ES-I3 (cell line): ENCODE measurements at regions not wholly inside any gene's neighbourhood (a gene's known extent, or its start where the extent isn't known, plus 50 kb on each side); places are given as distances from the start of the nearest gene placed in this dataset.

Source experiments
- H3K36me3 ChIP-seq: 2 replicates; pipeline ENCODE4 v1.6.1; 2013; ENCODE audit warnings: mild to moderate bottlenecking, low read length, control low read depth, moderate library complexity; ENCODE audit not compliant: insufficient read depth
- H3K4me1 ChIP-seq: 2 replicates; pipeline ENCODE4 v1.6.1; 2013; ENCODE audit warnings: mild to moderate bottlenecking, control low read depth, low read length; ENCODE audit not compliant: insufficient read depth
- H3K9ac ChIP-seq: 2 replicates; pipeline ENCODE4 v1.6.1; 2013; ENCODE audit warnings: low read depth, mild to moderate bottlenecking, low read length, moderate library complexity
- H3K9me3 ChIP-seq: 2 replicates; pipeline ENCODE4 v1.6.1; 2013; ENCODE audit warnings: mild to moderate bottlenecking, low read length, moderate library complexity; ENCODE audit not compliant: control insufficient read depth, insufficient read depth

DNA sequence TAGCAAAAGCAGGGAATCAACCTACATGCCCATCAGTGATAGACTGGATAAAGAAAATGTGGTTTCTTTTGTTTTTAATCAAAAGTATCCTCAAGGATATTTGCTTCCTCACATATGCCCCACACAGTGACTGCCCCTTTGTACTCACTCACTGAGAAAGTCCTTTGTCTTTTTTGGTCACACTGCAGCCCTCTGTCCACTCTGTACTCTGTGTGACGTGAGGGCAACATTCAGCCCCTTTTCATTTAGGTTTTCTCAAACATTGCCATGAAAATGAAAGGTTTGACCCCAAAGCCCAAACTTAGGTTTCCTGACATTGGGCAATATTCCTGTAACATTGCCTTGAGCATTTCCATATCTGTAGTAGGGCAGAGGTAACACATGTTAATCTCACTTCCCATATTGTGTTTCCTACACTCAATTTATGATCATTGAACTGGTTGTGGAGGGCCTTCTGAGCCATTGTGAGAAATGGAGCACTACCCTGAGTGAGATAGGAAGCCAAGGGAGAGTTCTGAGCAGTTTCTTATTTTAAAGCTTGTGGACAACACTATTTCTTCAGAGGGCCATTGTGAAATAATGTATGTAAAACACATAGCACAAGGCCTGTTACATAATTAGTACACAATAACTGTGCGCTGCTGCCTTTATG is 501.9 kb upstream of the C1orf87 start:
- no peaks in the 10 kb centered on the region for H3K9me3 ChIP-seq
- no peaks in the 10 kb centered on the region for H3K36me3 ChIP-seq
- H3K4me1 ChIP-seq: peaks cover 13% of the 10 kb centered on the region
- H3K9ac ChIP-seq: no peak overlapping the region

DNA sequence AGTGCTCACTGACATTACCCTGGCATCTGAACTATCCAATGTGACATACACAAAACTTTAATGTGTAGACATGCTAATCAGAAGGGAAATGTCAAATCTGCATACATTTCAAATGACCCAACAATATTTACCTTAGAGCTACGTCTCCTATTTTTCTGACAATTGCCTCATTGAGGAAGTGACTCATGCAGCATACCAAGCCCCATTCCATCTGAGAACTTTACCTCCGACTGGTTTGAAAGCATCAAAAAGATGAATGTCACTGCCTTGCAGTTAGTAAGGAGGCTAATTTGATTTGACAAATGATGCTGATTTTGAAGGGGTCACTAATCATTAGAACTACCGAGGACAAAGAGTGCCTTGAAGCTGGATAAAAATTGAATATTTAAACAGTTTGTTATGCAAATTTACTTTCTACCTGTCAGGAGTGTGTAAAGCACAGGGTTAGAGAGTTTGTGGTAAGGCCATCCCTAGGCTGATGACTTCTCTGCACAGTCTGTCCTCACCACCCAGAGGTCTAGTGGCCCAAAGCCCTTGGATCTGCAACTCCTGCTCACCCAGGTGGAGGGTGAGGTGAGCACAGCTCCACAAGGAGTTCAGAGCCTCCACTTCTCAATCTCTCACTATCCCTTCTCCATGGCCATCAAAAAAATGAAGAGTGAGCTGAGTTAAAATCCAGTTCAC is 500.3 kb upstream of the C1orf87 start:
- Histone ChIP-seq H3K4me1 (peaks cover 13% of the 10 kb centered on the region), H3K9me3 (no peaks in the 10 kb centered on the region), H3K36me3 (no peaks in the 10 kb centered on the region), H3K9ac (no peak overlapping the region)

DNA sequence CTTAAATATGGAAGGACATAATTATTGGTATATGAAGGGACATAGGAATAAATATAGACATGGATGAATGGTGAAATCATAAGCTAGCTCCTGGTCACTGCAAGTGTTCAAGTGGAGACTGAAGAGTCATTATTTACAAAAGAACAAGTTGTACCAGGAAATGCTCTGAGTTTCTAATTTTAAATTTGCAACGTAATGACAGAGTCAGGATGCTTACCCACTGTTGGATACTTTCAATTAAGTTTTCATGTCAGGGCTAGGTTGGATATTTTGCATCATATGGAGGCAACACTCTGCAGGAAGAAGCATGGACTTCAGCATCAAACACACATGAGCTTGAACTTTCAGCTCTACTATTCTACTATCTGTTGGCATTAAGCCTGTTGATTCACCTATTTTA is 499.6 kb upstream of the C1orf87 start:
- Histone ChIP-seq H3K36me3 (no peaks in the 10 kb centered on the region), H3K4me1 (peaks cover 13% of the 10 kb centered on the region), H3K9me3 (no peaks in the 10 kb centered on the region), H3K9ac (no peak overlapping the region)

DNA sequence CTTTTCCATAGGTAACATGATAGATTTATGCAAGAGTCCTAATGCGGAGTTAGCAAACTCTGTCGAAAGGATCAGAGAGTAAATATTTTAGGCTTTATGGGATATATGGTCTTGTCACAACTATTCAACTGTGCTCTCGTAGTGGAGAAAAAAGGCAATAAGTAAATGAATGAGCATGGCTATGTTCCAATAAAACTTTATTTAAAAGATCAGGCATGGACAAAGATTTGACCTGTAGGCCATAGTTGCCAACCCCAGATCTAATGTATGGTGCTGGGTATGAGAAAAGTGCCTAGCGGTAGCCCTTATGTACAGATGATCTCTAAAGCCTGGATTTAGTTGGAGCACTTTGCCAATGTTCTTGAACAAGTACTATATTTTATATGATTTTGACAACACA is 498.8 kb upstream of the C1orf87 start:
- Histone ChIP-seq H3K9me3 (no peaks in the 10 kb centered on the region), H3K36me3 (no peaks in the 10 kb centered on the region), H3K9ac (no peak overlapping the region), H3K4me1 (peaks cover 13% of the 10 kb centered on the region)

DNA sequence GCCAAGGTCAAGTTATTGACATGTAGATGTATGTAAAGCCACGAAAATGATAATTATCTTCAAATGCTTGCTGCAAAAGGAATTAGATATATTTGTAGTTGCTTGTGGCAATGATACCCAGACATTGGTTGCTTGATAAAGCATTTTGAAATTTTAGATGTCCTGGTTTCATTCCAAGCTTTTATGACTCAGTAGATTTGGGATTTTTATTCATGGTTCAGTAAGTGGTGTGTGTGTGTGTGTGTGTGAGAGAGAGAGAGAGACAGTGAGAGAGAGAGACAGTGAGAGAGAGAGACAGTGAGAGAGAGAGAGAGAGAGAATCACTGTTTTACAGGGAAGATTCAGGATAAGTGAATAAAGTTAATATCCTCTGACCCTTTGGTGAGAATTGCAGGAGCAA is 498.2 kb upstream of the C1orf87 start:
- Histone ChIP-seq H3K36me3 (no peaks in the 10 kb centered on the region), H3K4me1 (peaks cover 13% of the 10 kb centered on the region), H3K9me3 (no peaks in the 10 kb centered on the region), H3K9ac (no peak overlapping the region)

DNA sequence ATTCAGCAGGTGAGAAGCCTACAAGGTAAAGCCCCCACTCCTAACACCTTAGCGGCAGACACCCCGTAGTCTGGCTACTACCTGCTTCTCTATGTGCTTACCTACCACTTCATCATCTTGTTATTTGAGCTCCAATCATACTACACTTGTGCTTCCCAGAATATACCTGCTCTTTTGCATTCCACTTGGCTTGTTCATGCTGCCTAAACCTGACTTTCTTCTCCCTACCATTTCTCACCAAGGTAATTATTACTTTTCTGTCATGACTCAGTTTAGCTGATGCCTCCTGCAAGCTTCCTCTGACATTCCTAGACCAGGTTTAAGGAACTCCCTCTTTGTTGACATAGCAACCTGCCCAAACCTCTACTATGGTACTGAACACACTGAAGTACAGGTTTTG is 495.6 kb upstream of the C1orf87 start:
- no peaks in the 10 kb centered on the region for H3K36me3 ChIP-seq
- peaks cover 11% of the 10 kb centered on the region for H3K4me1 ChIP-seq
- no peak overlapping the region for H3K9ac ChIP-seq
- H3K9me3 ChIP-seq: no peaks in the 10 kb centered on the region

DNA sequence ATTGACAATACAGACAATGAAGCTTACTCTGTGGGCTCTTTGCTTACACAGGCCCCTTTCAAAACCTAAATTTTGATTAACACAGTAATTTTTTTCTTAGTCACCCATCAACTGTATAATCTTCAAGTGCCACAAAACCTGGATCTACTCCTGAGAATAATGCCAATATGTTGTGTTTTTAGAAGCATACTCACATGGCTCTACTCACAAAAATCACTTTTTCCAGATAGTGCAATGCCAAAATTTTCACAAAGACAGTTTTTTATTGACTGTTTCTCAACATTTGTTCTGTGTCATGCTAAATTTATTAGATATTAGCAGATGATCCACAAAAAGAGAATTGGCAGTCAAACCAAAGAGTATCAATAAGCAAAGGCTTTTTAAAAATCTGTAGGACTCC is 493.7 kb upstream of the C1orf87 start:
- Histone ChIP-seq H3K4me1 (no peaks in the 10 kb centered on the region), H3K9me3 (no peaks in the 10 kb centered on the region), H3K36me3 (no peaks in the 10 kb centered on the region), H3K9ac (no peak overlapping the region)

DNA sequence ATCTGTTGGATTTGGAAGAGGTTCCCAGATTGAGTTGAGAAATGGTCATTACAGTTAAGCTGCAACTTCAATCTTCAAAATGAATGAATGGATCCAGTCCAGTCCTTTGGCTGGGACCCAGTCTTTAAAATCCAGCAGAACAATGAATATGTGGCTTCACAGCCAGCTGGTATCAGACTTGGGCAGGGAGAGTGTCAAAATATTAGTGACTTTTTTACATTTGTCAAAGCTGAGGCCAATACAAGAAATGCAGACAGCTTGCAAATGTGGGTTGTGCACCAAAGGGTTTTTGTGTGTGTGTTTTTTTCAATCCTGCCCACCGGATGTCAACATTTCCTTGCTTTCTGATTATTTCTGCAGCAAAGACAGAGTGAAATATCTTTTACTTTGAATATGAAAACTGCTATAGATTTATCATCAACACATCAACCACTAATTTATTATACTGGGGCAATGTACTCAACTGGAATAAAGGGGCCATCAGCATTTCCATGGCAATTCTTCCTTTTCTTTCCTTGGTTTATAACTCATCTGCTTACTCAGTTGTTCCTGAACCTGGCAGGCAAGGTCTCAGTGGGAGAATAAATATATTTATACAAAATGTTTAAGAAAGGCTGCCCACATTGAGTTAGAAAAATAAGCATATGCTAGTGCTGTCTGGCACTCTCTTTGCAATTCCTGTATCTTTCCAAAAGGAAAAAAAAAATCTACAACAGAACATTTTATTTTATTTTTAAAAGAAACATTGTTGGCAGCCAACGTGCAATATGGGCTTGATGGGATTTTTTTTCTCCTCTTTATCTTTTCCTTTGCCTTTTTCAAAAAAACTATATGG is 491.6 kb upstream of the C1orf87 start:
- Histone ChIP-seq H3K9me3 (no peaks in the 10 kb centered on the region), H3K9ac (no peak overlapping the region), H3K4me1 (no peaks in the 10 kb centered on the region), H3K36me3 (no peaks in the 10 kb centered on the region)

DNA sequence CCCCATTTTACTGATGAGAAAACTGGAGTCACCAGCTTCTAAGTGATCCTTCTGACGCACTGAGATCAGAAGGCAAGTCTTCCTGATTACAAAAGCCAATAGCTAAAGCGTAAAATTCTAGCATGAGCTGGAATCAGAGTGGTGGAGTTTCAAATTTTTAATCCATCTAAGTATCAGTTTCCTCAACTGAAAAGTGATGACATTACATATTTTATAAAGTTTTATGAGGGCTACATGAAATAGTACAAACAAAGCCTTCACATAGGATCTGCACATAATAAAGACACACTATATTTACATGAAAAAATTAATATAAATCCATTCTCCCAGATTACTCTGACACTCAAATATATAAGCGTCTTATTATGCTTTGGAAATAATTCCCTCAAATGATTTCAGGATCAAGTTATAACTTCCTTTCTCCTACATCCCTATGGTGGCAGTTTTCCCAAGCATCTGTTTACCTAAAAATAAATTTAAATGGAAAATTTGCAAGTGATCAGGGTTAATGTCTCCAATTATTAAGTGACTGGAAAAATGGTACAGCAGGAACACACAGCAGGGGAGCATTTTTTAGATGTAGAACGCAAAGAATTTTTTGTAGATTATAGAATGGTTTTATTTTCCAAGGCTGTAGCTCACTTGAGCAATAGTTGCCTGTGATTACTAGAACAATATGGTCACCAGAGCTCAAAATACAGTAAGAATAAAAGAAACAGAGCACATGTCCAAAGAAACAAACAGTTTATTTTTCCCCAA is 490.4 kb upstream of the C1orf87 start:
- Histone ChIP-seq H3K9ac (no peak overlapping the region), H3K36me3 (no peaks in the 10 kb centered on the region), H3K4me1 (no peaks in the 10 kb centered on the region), H3K9me3 (no peaks in the 10 kb centered on the region)

DNA sequence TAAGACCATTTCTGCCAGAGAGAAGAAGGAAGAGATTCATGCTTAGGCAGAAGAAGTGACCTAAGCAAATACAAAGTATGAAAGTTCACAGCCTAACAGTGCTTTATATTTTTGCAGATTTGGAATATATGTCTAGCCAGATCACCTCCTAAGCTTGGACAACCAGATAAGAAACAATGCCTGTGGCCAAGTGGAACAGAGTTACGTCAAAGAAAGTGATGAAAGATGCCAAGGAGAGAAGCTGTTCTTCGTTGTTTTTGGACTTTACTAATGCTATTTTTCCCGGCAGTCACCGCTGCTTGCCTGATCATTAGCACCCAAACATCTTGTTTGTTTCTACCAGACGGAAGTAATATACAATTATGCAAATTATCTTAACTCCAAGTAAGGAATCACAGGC is 489.2 kb upstream of the C1orf87 start:
- Histone ChIP-seq H3K9me3 (no peaks in the 10 kb centered on the region), H3K4me1 (no peaks in the 10 kb centered on the region), H3K9ac (no peak overlapping the region), H3K36me3 (no peaks in the 10 kb centered on the region)

DNA sequence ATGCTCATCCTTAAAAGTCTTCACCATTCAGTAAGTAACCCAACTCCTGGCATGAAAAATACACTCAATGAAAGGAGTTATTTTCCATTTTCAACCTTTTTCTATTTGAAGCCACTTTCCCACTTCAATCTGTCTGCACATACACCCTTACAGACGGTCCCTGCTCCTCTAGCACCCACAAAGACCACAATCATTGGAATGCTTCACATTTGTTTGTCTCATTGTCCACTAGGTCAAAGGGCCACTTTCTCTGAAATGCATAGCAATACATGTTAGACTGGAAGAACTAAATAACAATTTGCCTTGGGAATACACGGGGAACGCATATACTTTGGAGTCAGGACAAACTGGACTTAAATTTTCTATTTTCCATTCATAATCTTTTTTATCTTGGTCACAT is 487.1 kb upstream of the C1orf87 start:
- H3K9me3 ChIP-seq: no peaks in the 10 kb centered on the region
- no peaks in the 10 kb centered on the region for H3K36me3 ChIP-seq
- no peak overlapping the region for H3K9ac ChIP-seq
- H3K4me1 ChIP-seq: no peaks in the 10 kb centered on the region

DNA sequence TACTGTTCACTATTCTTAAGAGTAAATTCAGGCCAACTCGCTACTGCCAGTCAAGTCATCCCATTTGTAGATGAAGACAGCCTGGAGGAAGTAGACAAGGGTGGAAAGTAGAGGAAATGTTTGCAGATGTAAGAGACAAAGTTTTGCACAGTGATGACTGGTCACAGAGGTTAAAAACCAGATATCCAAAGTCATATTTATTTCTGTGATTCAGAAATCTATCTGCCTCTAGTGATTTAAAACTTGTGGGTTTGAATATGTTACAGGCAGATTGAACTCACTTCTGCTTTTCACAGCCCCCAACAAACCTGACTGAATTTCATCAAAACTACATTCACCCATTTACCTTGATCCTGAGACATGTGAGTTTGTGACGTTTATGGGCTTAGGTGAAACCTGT is 484.7 kb upstream of the C1orf87 start:
- Histone ChIP-seq H3K9ac (no peak overlapping the region), H3K4me1 (no peaks in the 10 kb centered on the region), H3K36me3 (no peaks in the 10 kb centered on the region), H3K9me3 (no peaks in the 10 kb centered on the region)

DNA sequence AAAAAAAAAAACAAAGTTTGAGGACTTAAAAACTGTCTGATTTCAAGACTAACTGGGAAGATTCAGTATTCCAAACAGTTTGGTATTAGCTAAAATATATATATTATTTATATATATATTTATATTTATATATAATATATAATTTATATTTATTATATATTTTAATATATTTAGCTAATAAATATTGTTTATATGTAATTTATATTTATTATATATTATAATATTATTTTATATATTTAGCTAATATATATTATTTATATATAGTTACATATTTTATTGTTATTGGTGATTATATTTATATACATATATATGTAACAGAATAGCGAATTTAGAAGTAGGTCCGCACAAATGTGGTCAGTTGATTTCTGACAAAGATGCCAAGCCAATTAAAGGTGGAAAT is 480.2 kb upstream of the C1orf87 start:
- H3K9ac ChIP-seq: no peak overlapping the region
- H3K36me3 ChIP-seq: no peaks in the 10 kb centered on the region
- H3K9me3 ChIP-seq: no peaks in the 10 kb centered on the region
- H3K4me1 ChIP-seq: no peaks in the 10 kb centered on the region

DNA sequence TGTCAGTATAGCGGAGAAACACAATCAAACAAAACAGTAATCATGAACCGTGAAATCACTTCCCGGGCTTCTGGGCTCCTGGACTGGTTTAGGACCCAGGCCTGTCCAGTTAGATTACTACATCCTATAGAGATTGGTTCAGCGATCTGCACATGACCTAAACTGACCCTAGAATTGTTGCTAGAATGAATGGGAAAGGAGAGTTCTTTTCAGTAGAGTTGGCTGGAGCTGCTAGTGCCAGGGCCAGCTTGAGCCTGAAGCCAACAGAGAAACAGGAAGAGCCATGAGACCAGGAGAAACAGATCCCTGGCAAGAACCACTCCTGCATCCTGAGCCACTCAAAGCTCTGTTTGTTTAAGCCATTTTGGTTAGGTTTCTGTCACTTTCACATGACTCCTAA is 474.3 kb upstream of the C1orf87 start:
- no peaks in the 10 kb centered on the region for H3K36me3 ChIP-seq
- H3K9ac ChIP-seq: no peak overlapping the region
- H3K4me1 ChIP-seq: no peaks in the 10 kb centered on the region

More for the DNA sequence above, 474.3 kb upstream of the C1orf87 start:
- H3K9me3 ChIP-seq: no peaks in the 10 kb centered on the region
